Testis (tissue), 2 donors: ENCODE measurements at regions not wholly inside any gene's neighbourhood (a gene's known extent, or its start where the extent isn't known, plus 50 kb on each side); places are given as distances from the start of the nearest gene placed in this dataset.

Source experiments
- CTCF ChIP-seq, 3 experiments: fragments of 450-650 bp in 2 of 3; fragments of 200-600 bp in 1 of 3; sonication (generic) in 1 of 3; IDR thresholded peaks; one replicate each; pipeline ENCODE4 v1.5.1; 2016 to 2019; ENCODE audit warnings: antibody characterized with exemption in 3 of 3, mild to moderate bottlenecking in 2 of 3, moderate library complexity in 1 of 3
- POLR2A ChIP-seq: fragments of 450-650 bp; IDR thresholded peaks from one replicate; pipeline ENCODE4 v1.6.1; 2017; ENCODE audit warnings: antibody characterized with exemption, mild to moderate bottlenecking, moderate library complexity

- TF ChIP-seq CTCF (IDR thresholded peaks at IDR 0.05) (no peak), POLR2A (no peak)
These were observed 105.1 kb upstream of the TNRC6C start for GRCh38 chr17:77853191-77853977.
